ENCODE measurements at regions not wholly inside any gene's neighbourhood (a gene's known extent, or its start where the extent isn't known, plus 50 kb on each side); places are given as distances from the start of the nearest gene placed in this dataset.
A peak's percentile ranks its signal among the peaks of the same experiment; 100 is the strongest.

GRCh38 chr12:60152756-60153155 lies 556.9 kb downstream of the SLC16A7 start:
- no peak for DNase-seq

- DNase-seq, result no peak
These were observed 563.9 kb downstream of the SLC16A7 start for GRCh38 chr12:60159761-60160160.

GRCh38 chr12:60162988-60163720 lies 567.3 kb downstream of the SLC16A7 start:
- DNase-seq, result no peak

- no peak for DNase-seq
These were observed 570.0 kb downstream of the SLC16A7 start for GRCh38 chr12:60165781-60166180.

GRCh38 chr12:60168441-60168840 lies 572.6 kb downstream of the SLC16A7 start:
- no peak for DNase-seq

- DNase-seq, result no peak
These were observed 574.1 kb downstream of the SLC16A7 start for GRCh38 chr12:60169904-60170303.

GRCh38 chr12:60172266-60173211 lies 576.7 kb downstream of the SLC16A7 start:
- no peak for DNase-seq

- DNase-seq, result peak; percentile 16
These were observed 577.7 kb downstream of the SLC16A7 start for GRCh38 chr12:60173224-60174170.

- no peak for DNase-seq
These were observed 578.6 kb downstream of the SLC16A7 start for GRCh38 chr12:60174476-60174875.

- DNase-seq, result no peak
These were observed 579.1 kb downstream of the SLC16A7 start for GRCh38 chr12:60174941-60175340.

GRCh38 chr12:60176891-60177290 lies 581.1 kb downstream of the SLC16A7 start:
- no peak for DNase-seq

GRCh38 chr12:60180298-60180697 lies 584.5 kb downstream of the SLC16A7 start:
- no peak for DNase-seq

- no peak for DNase-seq
These were observed 586.5 kb downstream of the SLC16A7 start for GRCh38 chr12:60182354-60182753.

GRCh38 chr12:60184096-60184495 lies 588.3 kb downstream of the SLC16A7 start:
- no peak for DNase-seq

- no peak for DNase-seq
These were observed 589.2 kb downstream of the SLC16A7 start for GRCh38 chr12:60185060-60185459.

- no peak for DNase-seq
These were observed 595.4 kb downstream of the SLC16A7 start for GRCh38 chr12:60191271-60191670.

GRCh38 chr12:60191676-60192359 lies 596.0 kb downstream of the SLC16A7 start:
- DNase-seq, result no peak

GRCh38 chr12:60194678-60195077 lies 598.8 kb downstream of the SLC16A7 start:
- DNase-seq, result no peak

- DNase-seq, result no peak
These were observed 599.7 kb downstream of the SLC16A7 start for GRCh38 chr12:60195483-60195882.

- DNase-seq, result no peak
These were observed 600.5 kb downstream of the SLC16A7 start for GRCh38 chr12:60196366-60196765.

- no peak for DNase-seq
These were observed 601.8 kb downstream of the SLC16A7 start for GRCh38 chr12:60197589-60197988.

GRCh38 chr12:60201891-60202290 lies 606.1 kb downstream of the SLC16A7 start:
- no peak for DNase-seq
